C4-2B (cell line): ENCODE measurements at regions not wholly inside any gene's neighbourhood (a gene's known extent, or its start where the extent isn't known, plus 50 kb on each side); places are given as distances from the start of the nearest gene placed in this dataset.

Source experiments
- CTCF ChIP-seq: fragments of 450-650 bp; conservative IDR thresholded peaks from 2 replicates; pipeline ENCODE4 v1.5.1; 2017; ENCODE audit warnings: mild to moderate bottlenecking
- ZFX ChIP-seq: fragments of 450-650 bp; IDR thresholded peaks from 2 replicates; pipeline ENCODE4 v1.6.1; 2017

GRCh38 chr5:145044970-145045369 lies 790.2 kb downstream of the PRELID2 start:
- no peak for TF ChIP-seq CTCF
- no peak for TF ChIP-seq ZFX
